IMR-90 (cell line): ENCODE measurements at regions not wholly inside any gene's neighbourhood (a gene's known extent, or its start where the extent isn't known, plus 50 kb on each side); places are given as distances from the start of the nearest gene placed in this dataset.
A peak's percentile ranks its signal among the peaks of the same experiment; 100 is the strongest.

Experiments used
- ATAC-seq: fragments of 200-7000 bp; cut with Tn5 transposase; 2 replicates; pipeline ENCODE4 v1.9.1; 2020; ENCODE audit warnings: low read depth, mild to moderate bottlenecking, moderate library complexity
- BruUV-seq: library from RNA; stranded (reverse); fragments of 400-500 nt; replicated peaks from 2 replicates; lab custom pipeline; 2021; lab: Mats Ljungman, UMichigan
- CTCF ChIA-PET: fragments of 300-600 bp; formaldehyde crosslinking; extraction: SDS; loops from one replicate; lab custom pipeline; 2021; ENCODE audit warnings: antibody characterized with exemption; lab: Yijun Ruan, JAX
- POLR2A ChIA-PET: fragments of 300-600 bp; sonication (Branson Sonifier 250); formaldehyde crosslinking; loops from one replicate; lab custom pipeline; 2022; ENCODE audit warnings: antibody characterized with exemption; ENCODE audit not compliant: unreplicated experiment; lab: Charles Lee
- DNase-seq: peaks from one replicate; pipeline ENCODE4 v3.0.0; 2013
- H2AFZ ChIP-seq: replicated peaks from 2 replicates; pipeline ENCODE3; 2013; ENCODE audit warnings: low read length, mild to moderate bottlenecking; ENCODE audit not compliant: poor library complexity
- H2AK5ac ChIP-seq: 2 replicates; pipeline ENCODE4 v1.6.1; 2013; ENCODE audit warnings: low read depth, low read length, inconsistent platforms
- H2AK9ac ChIP-seq: replicated peaks from 2 replicates; pipeline ENCODE3; 2013; ENCODE audit warnings: mild to moderate bottlenecking, low read depth, low read length, moderate library complexity; ENCODE audit not compliant: poor library complexity
- H2BK120ac ChIP-seq: 2 replicates; pipeline ENCODE4 v1.6.1; 2013; ENCODE audit warnings: low read depth, low read length, inconsistent platforms
- H2BK15ac ChIP-seq: 3 replicates; pipeline ENCODE4 v1.6.1; 2013; ENCODE audit warnings: low read depth, low read length, inconsistent platforms
- H2BK20ac ChIP-seq: 2 replicates; pipeline ENCODE4 v1.6.1; 2013; ENCODE audit warnings: low read depth, mild to moderate bottlenecking, inconsistent platforms, low read length, moderate library complexity
- H2BK5ac ChIP-seq: 2 replicates; pipeline ENCODE4 v1.6.1; 2013; ENCODE audit warnings: mild to moderate bottlenecking, low read depth, low read length, inconsistent platforms; ENCODE audit not compliant: poor library complexity, severe bottlenecking
- H3K14ac ChIP-seq: replicated peaks from 2 replicates; pipeline ENCODE4 v1.6.1; 2013; ENCODE audit warnings: low read depth, low read length, inconsistent platforms
- H3K18ac ChIP-seq: 2 replicates; pipeline ENCODE4 v1.6.1; 2013; ENCODE audit warnings: low read depth, low read length, control low read depth
- H3K23ac ChIP-seq: 2 replicates; pipeline ENCODE4 v1.6.1; 2013; ENCODE audit warnings: low read depth, low read length, inconsistent platforms
- H3K27ac ChIP-seq: 2 replicates; pipeline ENCODE4 v1.5.1; 2013; ENCODE audit warnings: mild to moderate bottlenecking, control low read depth, low read length; ENCODE audit not compliant: insufficient read depth
- H3K27me3 ChIP-seq: 2 replicates; pipeline ENCODE4 v1.6.1; 2013; ENCODE audit warnings: low read length; ENCODE audit not compliant: control insufficient read depth, insufficient read depth
- H3K36me3 ChIP-seq: 2 replicates; pipeline ENCODE4 v1.6.1; 2013; ENCODE audit warnings: low read length, mixed read lengths; ENCODE audit not compliant: control insufficient read depth, insufficient read depth
- H3K4ac ChIP-seq: 2 replicates; pipeline ENCODE4 v1.6.1; 2013; ENCODE audit warnings: low read depth, low read length, inconsistent platforms
- H3K4me1 ChIP-seq: 2 replicates; pipeline ENCODE4 v1.6.1; 2013; ENCODE audit warnings: low read length, mixed read lengths; ENCODE audit not compliant: control insufficient read depth, insufficient read depth
- H3K4me2 ChIP-seq: 2 replicates; pipeline ENCODE4 v1.6.1; 2013; ENCODE audit warnings: low read depth, mild to moderate bottlenecking, control low read depth, low read length, moderate library complexity
- H3K4me3 ChIP-seq: 2 replicates; pipeline ENCODE4 v1.5.1; 2013; ENCODE audit warnings: low read depth, mild to moderate bottlenecking, control low read depth, low read length, moderate library complexity; ENCODE audit not compliant: insufficient read depth
- H3K56ac ChIP-seq: 2 replicates; pipeline ENCODE4 v1.6.1; 2013; ENCODE audit warnings: low read length, inconsistent platforms; ENCODE audit not compliant: insufficient read depth; ENCODE audit errors: extremely low read depth
- H3K79me1 ChIP-seq, 2 experiments: 2 replicates each; pipeline ENCODE4 v1.6.1; 2013; ENCODE audit warnings: low read length in 2 of 2, inconsistent platforms in 1 of 2, low read depth in 1 of 2
- H3K9ac ChIP-seq: 2 replicates; pipeline ENCODE4 v1.6.1; 2013; ENCODE audit warnings: low read depth, low read length, control low read depth
- H3K9me1 ChIP-seq: 2 replicates; pipeline ENCODE4 v1.6.1; 2013; ENCODE audit warnings: low read length, inconsistent platforms; ENCODE audit not compliant: insufficient read depth
- H3K9me3 ChIP-seq: 2 replicates; pipeline ENCODE4 v1.6.1; 2013; ENCODE audit warnings: low read length; ENCODE audit not compliant: control insufficient read depth, insufficient read depth
- H4K20me1 ChIP-seq: 2 replicates; pipeline ENCODE4 v1.6.1; 2013; ENCODE audit warnings: low read length, inconsistent platforms; ENCODE audit not compliant: insufficient read depth
- H4K5ac ChIP-seq: 2 replicates; pipeline ENCODE4 v1.6.1; 2013; ENCODE audit warnings: mild to moderate bottlenecking, low read depth, low read length, control low read depth
- H4K8ac ChIP-seq, 2 experiments: 2 replicates each; pipeline ENCODE4 v1.6.1; 2013; ENCODE audit warnings: low read depth in 2 of 2, low read length in 2 of 2, control low read depth in 1 of 2, inconsistent platforms in 1 of 2
- H4K91ac ChIP-seq: 2 replicates; pipeline ENCODE4 v1.6.1; 2013; ENCODE audit warnings: low read depth, low read length, inconsistent platforms; ENCODE audit not compliant: insufficient read depth
- BHLHE40 ChIP-seq: fragments of 150-350 bp; IDR thresholded peaks from 2 replicates; pipeline ENCODE4 v1.6.1; 2016; ENCODE audit warnings: mild to moderate bottlenecking, low read depth, low read length
- CEBPB ChIP-seq: IDR thresholded peaks from 2 replicates; pipeline ENCODE4 v1.6.1; 2012; ENCODE audit warnings: low read depth, low read length, improper control_type of control experiment
- CHD1 ChIP-seq: IDR thresholded peaks from 2 replicates; pipeline ENCODE4 v1.6.1; 2012; ENCODE audit warnings: low read depth, low read length, improper control_type of control experiment
- CTCF ChIP-seq: conservative IDR thresholded peaks from 2 replicates; pipeline ENCODE4 v1.5.1; 2012; ENCODE audit warnings: mild to moderate bottlenecking, low read depth, low read length, improper control_type of control experiment
- FOS ChIP-seq: fragments of 150-350 bp; IDR thresholded peaks from 2 replicates; pipeline ENCODE4 v1.6.1; 2016; ENCODE audit warnings: low read depth, low read length
- MAFK ChIP-seq: IDR thresholded peaks from 2 replicates; pipeline ENCODE4 v1.6.1; 2012; ENCODE audit warnings: low read depth, low read length, improper control_type of control experiment
- MAZ ChIP-seq: IDR thresholded peaks from 2 replicates; pipeline ENCODE4 v1.6.1; 2012; ENCODE audit warnings: low read depth, mild to moderate bottlenecking, low read length, improper control_type of control experiment, moderate library complexity, borderline replicate concordance
- MXI1 ChIP-seq: IDR thresholded peaks from 2 replicates; pipeline ENCODE4 v1.6.1; 2012; ENCODE audit warnings: low read depth, mild to moderate bottlenecking, low read length, moderate library complexity, borderline replicate concordance
- NFE2L2 ChIP-seq: fragments of 150-350 bp; IDR thresholded peaks from 2 replicates; pipeline ENCODE4 v1.6.1; 2016; ENCODE audit warnings: low read depth, mild to moderate bottlenecking, low read length
- POLR2A ChIP-seq: IDR thresholded peaks from 2 replicates; pipeline ENCODE4 v1.6.1; 2012; ENCODE audit warnings: mild to moderate bottlenecking, low read depth, low read length
- RAD21 ChIP-seq: IDR thresholded peaks from 2 replicates; pipeline ENCODE4 v1.6.1; 2012; ENCODE audit warnings: low read length, improper control_type of control experiment
- RCOR1 ChIP-seq: IDR thresholded peaks from 2 replicates; pipeline ENCODE4 v1.6.1; 2012; ENCODE audit warnings: mild to moderate bottlenecking, low read length, improper control_type of control experiment; ENCODE audit not compliant: insufficient replicate concordance
- RFX5 ChIP-seq: IDR thresholded peaks from 2 replicates; pipeline ENCODE4 v1.8.0; 2012; ENCODE audit warnings: low read depth, mild to moderate bottlenecking, low read length, moderate library complexity
- SMC3 ChIP-seq: fragments of 150-350 bp; IDR thresholded peaks from 2 replicates; pipeline ENCODE4 v1.6.1; 2016; ENCODE audit warnings: low read depth, mild to moderate bottlenecking, antibody characterized with exemption, low read length, moderate library complexity
- WGBS, 2 experiments: methylation state at CpG; one replicate each; pipeline versions ENCODE4 v1.1.5 to v1.1.7; 2013; ENCODE audit warnings: missing lambda C conversion rate in 2 of 2; ENCODE audit not compliant: insufficient read length in 1 of 2; ENCODE audit errors: extremely low coverage in 2 of 2; 5-methylcytosine and 5-hydroxymethylcytosine counted together
- dilution Hi-C: fragments of 300-500 bp; cut with HindIII; formaldehyde crosslinking; loops from one replicate; pipeline ENCODE4 v1.14.3; 2018; ENCODE audit warnings: low sequenced_read_pairs; ENCODE audit not compliant: unreplicated experiment
- in situ Hi-C: fragments of 300-500 bp; cut with MboI; formaldehyde crosslinking; loops from 3 replicates; pipeline ENCODE4 v1.14.3; 2019; ENCODE audit warnings: low sequenced_read_pairs, inconsistent platforms, mixed read lengths
- intact Hi-C: fragments of 100-400 bp; cut with micrococcal nuclease; formaldehyde crosslinking; loops from 2 replicates; pipeline ENCODE4 v1.10.0; 2022
- TF ChIP-seq, protein P1 (sequence below): fragments of 150-350 bp; IDR thresholded peaks from 2 replicates; pipeline ENCODE4 v1.6.1; 2017; ENCODE audit warnings: mild to moderate bottlenecking, antibody characterized with exemption, low read length, low read depth
- TF ChIP-seq, protein P2 (sequence below): fragments of 150-350 bp; IDR thresholded peaks from 2 replicates; pipeline ENCODE4 v1.6.1; 2016; ENCODE audit warnings: low read depth, mild to moderate bottlenecking, low read length, moderate library complexity, borderline replicate concordance

DNA sequence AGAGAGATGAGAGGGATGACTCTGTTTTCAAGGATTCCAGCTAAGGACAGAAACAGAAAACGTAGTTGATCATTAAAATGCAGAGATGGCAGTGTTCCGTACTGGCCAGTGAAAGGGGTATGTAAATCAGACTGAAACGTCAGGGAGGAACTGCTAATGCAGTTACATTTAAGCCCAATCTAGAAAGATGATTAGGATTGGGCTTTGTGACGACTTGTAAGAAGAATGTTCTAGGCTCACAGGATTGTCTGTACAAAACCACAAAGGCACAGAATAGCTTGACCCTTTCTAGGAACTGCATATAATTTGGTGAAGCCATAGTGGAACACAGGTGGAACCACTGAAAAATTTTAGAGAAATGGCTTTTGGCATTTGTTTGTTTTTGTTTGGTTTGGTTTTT, 55.6 kb upstream of the TESK1 start:
- Histone ChIP-seq H3K56ac (no peak overlapping the region), H4K91ac (no peak overlapping the region), H3K4me1 (peaks cover 16% of the 10 kb centered on the region), H2BK5ac (no peak overlapping the region), H4K20me1 (peaks cover 74% of the 10 kb centered on the region), H3K27ac (no peak overlapping the region), H2AK9ac (no peak overlapping the region), H4K8ac (no peak overlapping the region), H2BK20ac (no peak overlapping the region), H3K4me2 (no peak overlapping the region), H3K27me3 (no peaks in the 10 kb centered on the region), H3K23ac (peak overlapping the region; percentile 37; the same call in 1 of the 2 replicates), H2BK120ac (no peak overlapping the region), H3K9me3 (no peaks in the 10 kb centered on the region), H3K36me3 (peaks cover 28% of the 10 kb centered on the region), H3K79me1 (peaks cover 14 to 95% of the 10 kb centered on the region in 2 experiments; a peak in 3 of 4 replicates), H3K4me3 (no peak overlapping the region), H4K5ac (peak overlapping the region; percentile 26; the same call in 1 of the 2 replicates), H2AK5ac (0 out of 2 replicates have a peak overlapping the region, but pooled peaks have one; percentile 7), H2AFZ (no peak overlapping the region), H3K14ac (no peak overlapping the region), H2BK15ac (no peak overlapping the region), H3K9ac (no peak overlapping the region), H3K4ac (no peak overlapping the region), H3K9me1 (peaks cover 28% of the 10 kb centered on the region), H3K18ac (no peak overlapping the region)
- ChIA-PET CTCF (interaction anchor here (1.4 kb wide), 1 partner anchor 69 kb away, joined by 3 read pairs; no protein-coding TSS in a partner anchor), POLR2A (no interaction called here)
- 95% methylated on average over 3 of the region's 4 CpGs; no CpG with 5 or more reads in 1 of the 2 experiments for WGBS, 2 experiments
- intact Hi-C loops (loop anchor here (1.0 kb wide), 1 partner anchor 23 kb away; no protein-coding TSS in a partner anchor), in situ Hi-C loops (no loop called here), dilution Hi-C loops (no loop called here)
- TF ChIP-seq FOS: no peak
- no peak for TF ChIP-seq MAZ
- no peak for TF ChIP-seq RFX5
- TF ChIP-seq, protein P1, sequence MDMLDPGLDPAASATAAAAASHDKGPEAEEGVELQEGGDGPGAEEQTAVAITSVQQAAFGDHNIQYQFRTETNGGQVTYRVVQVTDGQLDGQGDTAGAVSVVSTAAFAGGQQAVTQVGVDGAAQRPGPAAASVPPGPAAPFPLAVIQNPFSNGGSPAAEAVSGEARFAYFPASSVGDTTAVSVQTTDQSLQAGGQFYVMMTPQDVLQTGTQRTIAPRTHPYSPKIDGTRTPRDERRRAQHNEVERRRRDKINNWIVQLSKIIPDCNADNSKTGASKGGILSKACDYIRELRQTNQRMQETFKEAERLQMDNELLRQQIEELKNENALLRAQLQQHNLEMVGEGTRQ: no peak
- TF ChIP-seq CHD1: no peak
- no peak for TF ChIP-seq NFE2L2
- no peak for TF ChIP-seq SMC3
- no peak for TF ChIP-seq CTCF
- TF ChIP-seq POLR2A: no peak
- TF ChIP-seq MXI1: no peak
- TF ChIP-seq, protein P2, sequence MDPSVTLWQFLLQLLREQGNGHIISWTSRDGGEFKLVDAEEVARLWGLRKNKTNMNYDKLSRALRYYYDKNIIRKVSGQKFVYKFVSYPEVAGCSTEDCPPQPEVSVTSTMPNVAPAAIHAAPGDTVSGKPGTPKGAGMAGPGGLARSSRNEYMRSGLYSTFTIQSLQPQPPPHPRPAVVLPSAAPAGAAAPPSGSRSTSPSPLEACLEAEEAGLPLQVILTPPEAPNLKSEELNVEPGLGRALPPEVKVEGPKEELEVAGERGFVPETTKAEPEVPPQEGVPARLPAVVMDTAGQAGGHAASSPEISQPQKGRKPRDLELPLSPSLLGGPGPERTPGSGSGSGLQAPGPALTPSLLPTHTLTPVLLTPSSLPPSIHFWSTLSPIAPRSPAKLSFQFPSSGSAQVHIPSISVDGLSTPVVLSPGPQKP: no peak
- no peak for TF ChIP-seq RAD21
- no peak for TF ChIP-seq MAFK
- TF ChIP-seq RCOR1: no peak
- TF ChIP-seq BHLHE40: no peak
- no peak for TF ChIP-seq CEBPB
- no TSS peak for BruUV-seq
- no peak for ATAC-seq
- no peak for DNase-seq
